ENCODE measurements at regions not wholly inside any gene's neighbourhood (a gene's known extent, or its start where the extent isn't known, plus 50 kb on each side); places are given as distances from the start of the nearest gene placed in this dataset.
"Not testable (repeated sequence)": the region's sequence is repeated elsewhere in the genome, so short reads cannot be mapped to it uniquely, and the experiment has no call there.

GRCh38 chr14:71807049-71807448 lies 125.2 kb upstream of the RGS6 start:
- in situ Hi-C loops (cut with MboI); H3K9ac ChIP-seq (ENCODE audit: insufficient read depth in 1 of 2, low read depth in 2 of 2, low read length in 2 of 2); H3K9me1 ChIP-seq (ENCODE audit: control insufficient read depth, insufficient read depth, low read length); DNase-seq (ENCODE audit: extremely low read depth in 1 of 4, low spot score in 3 of 4); CTCF ChIA-PET (ENCODE audit: low intra/inter-chr PET ratio); H3K79me2 ChIP-seq (ENCODE audit: control insufficient read depth, insufficient read depth, low read length); H3K4me1 ChIP-seq (replicated peaks in 1 of 2; ENCODE audit: control insufficient read depth in 2 of 2, insufficient read depth in 2 of 2, low read length in 2 of 2); POLR2A ChIA-PET; BruUV-seq (replicated peaks); H2AFZ ChIP-seq (ENCODE audit: low read depth, low read length); H3K27ac ChIP-seq (ENCODE audit: extremely low read depth, low read depth, low read length); intact Hi-C loops (cut with micrococcal nuclease); H3K27me3 ChIP-seq (ENCODE audit: control insufficient read depth in 2 of 2, insufficient read depth in 2 of 2, low read length in 2 of 2); H3K4me2 ChIP-seq (ENCODE audit: insufficient read depth, low read length); H3K9me3 ChIP-seq (replicated peaks; ENCODE audit: control insufficient read depth, insufficient read depth, low read depth, low read length); H3K36me3 ChIP-seq (ENCODE audit: control insufficient read depth, insufficient read depth, low read length); H3K4me3 ChIP-seq; ATAC-seq; H4K20me1 ChIP-seq (replicated peaks; ENCODE audit: control insufficient read depth, insufficient read depth, low read length); FAIRE-seq: not testable (repeated sequence)
- 0% methylated on average over 2 of the region's 4 CpGs for WGBS (ENCODE audit: insufficient coverage, low coverage, missing lambda C conversion rate)

- BruUV-seq (replicated peaks); H3K36me3 ChIP-seq (ENCODE audit: control insufficient read depth, insufficient read depth, low read length); H2AFZ ChIP-seq (ENCODE audit: low read depth, low read length); H3K4me2 ChIP-seq (ENCODE audit: insufficient read depth, low read length); intact Hi-C loops (cut with micrococcal nuclease); H3K27ac ChIP-seq (ENCODE audit: extremely low read depth, low read depth, low read length); FAIRE-seq; H3K4me1 ChIP-seq (replicated peaks in 1 of 2; ENCODE audit: control insufficient read depth in 2 of 2, insufficient read depth in 2 of 2, low read length in 2 of 2); H3K79me2 ChIP-seq (ENCODE audit: control insufficient read depth, insufficient read depth, low read length); CTCF ChIA-PET (ENCODE audit: low intra/inter-chr PET ratio); H3K9ac ChIP-seq (ENCODE audit: insufficient read depth in 1 of 2, low read depth in 2 of 2, low read length in 2 of 2); H3K27me3 ChIP-seq (ENCODE audit: control insufficient read depth in 2 of 2, insufficient read depth in 2 of 2, low read length in 2 of 2); POLR2A ChIA-PET; DNase-seq (ENCODE audit: extremely low read depth in 1 of 4, low spot score in 3 of 4); ATAC-seq; H3K9me1 ChIP-seq (ENCODE audit: control insufficient read depth, insufficient read depth, low read length); H3K9me3 ChIP-seq (replicated peaks; ENCODE audit: control insufficient read depth, insufficient read depth, low read depth, low read length); H3K4me3 ChIP-seq; H4K20me1 ChIP-seq (replicated peaks; ENCODE audit: control insufficient read depth, insufficient read depth, low read length); in situ Hi-C loops (cut with MboI): not testable (repeated sequence)
- 11% methylated on average over 2 of the region's 4 CpGs for WGBS (ENCODE audit: insufficient coverage, low coverage, missing lambda C conversion rate)
Observed at GRCh38 chr14:71810800-71811199, 121.4 kb upstream of the RGS6 start.

Data from K562 (cell line).